ENCODE measurements at regions not wholly inside any gene's neighbourhood (a gene's known extent, or its start where the extent isn't known, plus 50 kb on each side); places are given as distances from the start of the nearest gene placed in this dataset.
A peak's percentile ranks its signal among the peaks of the same experiment; 100 is the strongest.

DNA sequence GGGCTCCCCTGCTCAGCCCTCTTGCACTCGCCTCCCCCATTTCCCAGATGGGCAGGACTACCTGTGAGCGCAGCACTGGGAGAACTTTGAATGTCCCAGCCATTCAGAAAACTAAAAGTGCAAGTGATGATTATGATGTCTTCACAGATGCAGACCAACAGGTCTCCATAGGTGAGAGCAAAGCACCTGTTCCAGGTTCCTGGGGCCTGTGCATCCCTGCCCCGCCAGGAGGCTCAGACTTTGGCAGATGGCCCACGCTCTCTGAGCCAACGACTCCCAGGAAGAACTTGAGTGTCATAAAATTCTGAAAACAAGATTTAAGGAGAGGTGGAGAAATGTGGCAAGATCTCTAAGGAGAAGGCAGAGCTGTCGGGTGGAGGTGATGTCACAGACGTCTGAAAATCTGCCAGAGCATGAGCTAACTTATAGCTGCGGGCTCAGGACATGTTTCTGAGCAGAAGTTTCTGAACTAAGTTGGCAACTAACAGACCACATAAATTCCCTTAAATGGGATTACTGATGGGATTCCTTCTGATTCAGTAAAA, 110.8 kb upstream of the IGF1R start:
- no peaks in the 10 kb centered on the region for H3K4me1 ChIP-seq (ENCODE audit: control insufficient read depth in 1 of 2, insufficient read depth in 2 of 2, low read length in 2 of 2)
- no peaks in the 10 kb centered on the region for H3K27me3 ChIP-seq (ENCODE audit: control insufficient read depth in 1 of 2, insufficient read depth in 2 of 2, low read length in 1 of 2)
- DNase-seq = no peak
- no peaks in the 10 kb centered on the region for H3K36me3 ChIP-seq (ENCODE audit: control insufficient read depth in 1 of 2, insufficient read depth in 2 of 2, low read length in 1 of 2)
- H3K27ac ChIP-seq (ENCODE audit: low read depth in 1 of 2, low read length in 2 of 2) = no peak overlapping the region
- ATAC-seq (ENCODE audit: low FRiP score) = no peak
- H3K4me3 ChIP-seq (ENCODE audit: low read length in 2 of 2) = no peak overlapping the region
- WGBS, 2 donors = 69 to 71% methylated on average over 8 of the region's 8 CpGs
- intact Hi-C loops (cut with DNase I) = no loop called here
- H3K9me3 ChIP-seq (ENCODE audit: control insufficient read depth, low read length) = peaks cover 1% of the 10 kb centered on the region

GRCh38 chr15:98541519-98541918, 106.8 kb upstream of the IGF1R start:
- Histone ChIP-seq H3K27ac (ENCODE audit: low read depth in 1 of 2, low read length in 2 of 2) (no peak overlapping the region), H3K4me1 (ENCODE audit: control insufficient read depth in 1 of 2, insufficient read depth in 2 of 2, low read length in 2 of 2) (no peaks in the 10 kb centered on the region), H3K4me3 (ENCODE audit: low read length in 2 of 2) (no peak overlapping the region), H3K27me3 (ENCODE audit: control insufficient read depth in 1 of 2, insufficient read depth in 2 of 2, low read length in 1 of 2) (no peaks in the 10 kb centered on the region), H3K36me3 (ENCODE audit: control insufficient read depth in 1 of 2, insufficient read depth in 2 of 2, low read length in 1 of 2) (no peaks in the 10 kb centered on the region), H3K9me3 (ENCODE audit: control insufficient read depth, low read length) (peaks cover 1% of the 10 kb centered on the region)
- intact Hi-C loops (cut with DNase I) = no loop called here
- ATAC-seq (ENCODE audit: low FRiP score) (no peak), DNase-seq (peak in 1 of 2 donors; percentile 31)
- 70 to 82% methylated on average over 14 of the region's 14 CpGs for WGBS, 2 donors

- ATAC-seq (ENCODE audit: low FRiP score) (no peak), DNase-seq (no peak)
- H3K4me3 ChIP-seq (ENCODE audit: low read length in 2 of 2) = no peak overlapping the region
- H3K4me1 ChIP-seq (ENCODE audit: control insufficient read depth in 1 of 2, insufficient read depth in 2 of 2, low read length in 2 of 2) = no peaks in the 10 kb centered on the region
- 82 to 86% methylated on average over 1 of the region's 1 CpG for WGBS, 2 donors
- no peaks in the 10 kb centered on the region for H3K27me3 ChIP-seq (ENCODE audit: control insufficient read depth in 1 of 2, insufficient read depth in 2 of 2, low read length in 1 of 2)
- H3K27ac ChIP-seq (ENCODE audit: low read depth in 1 of 2, low read length in 2 of 2) = no peak overlapping the region
- intact Hi-C loops (cut with DNase I) = no loop called here
- H3K9me3 ChIP-seq (ENCODE audit: control insufficient read depth, low read length) = peaks cover 1% of the 10 kb centered on the region
- H3K36me3 ChIP-seq (ENCODE audit: control insufficient read depth in 1 of 2, insufficient read depth in 2 of 2, low read length in 1 of 2) = no peaks in the 10 kb centered on the region
Measured at GRCh38 chr15:98543237-98543636, 105.1 kb upstream of the IGF1R start.

DNA sequence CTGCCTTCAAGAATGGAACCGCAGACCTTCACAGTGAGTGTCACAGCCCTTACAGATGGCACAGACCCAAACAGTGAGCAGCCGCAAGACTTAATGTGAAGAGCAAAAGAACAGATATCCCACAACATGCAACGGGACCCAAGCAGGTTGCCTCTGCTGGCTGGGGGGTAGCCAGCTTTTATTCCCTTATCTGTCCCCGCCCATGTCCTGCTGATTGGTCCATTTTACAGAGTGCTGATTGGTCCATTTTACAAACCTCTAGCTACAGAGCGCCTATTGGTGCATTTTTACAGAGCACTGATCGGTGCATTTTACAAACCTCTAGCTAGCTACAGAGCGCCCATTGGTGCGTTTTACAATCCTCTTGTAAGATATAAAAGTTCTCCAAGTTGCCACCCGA, 102.0 kb upstream of the IGF1R start:
- ATAC-seq (ENCODE audit: low FRiP score) (no peak), DNase-seq (no peak)
- Histone ChIP-seq H3K36me3 (ENCODE audit: control insufficient read depth in 1 of 2, insufficient read depth in 2 of 2, low read length in 1 of 2) (no peaks in the 10 kb centered on the region), H3K27me3 (ENCODE audit: control insufficient read depth in 1 of 2, insufficient read depth in 2 of 2, low read length in 1 of 2) (no peaks in the 10 kb centered on the region), H3K4me1 (ENCODE audit: control insufficient read depth in 1 of 2, insufficient read depth in 2 of 2, low read length in 2 of 2) (no peaks in the 10 kb centered on the region), H3K9me3 (ENCODE audit: control insufficient read depth, low read length) (no peaks in the 10 kb centered on the region), H3K27ac (ENCODE audit: low read depth in 1 of 2, low read length in 2 of 2) (no peak overlapping the region), H3K4me3 (ENCODE audit: low read length in 2 of 2) (no peak overlapping the region)
- intact Hi-C loops (cut with DNase I) = no loop called here
- WGBS, 2 donors = 93 to 97% methylated on average over 9 of the region's 9 CpGs

DNA sequence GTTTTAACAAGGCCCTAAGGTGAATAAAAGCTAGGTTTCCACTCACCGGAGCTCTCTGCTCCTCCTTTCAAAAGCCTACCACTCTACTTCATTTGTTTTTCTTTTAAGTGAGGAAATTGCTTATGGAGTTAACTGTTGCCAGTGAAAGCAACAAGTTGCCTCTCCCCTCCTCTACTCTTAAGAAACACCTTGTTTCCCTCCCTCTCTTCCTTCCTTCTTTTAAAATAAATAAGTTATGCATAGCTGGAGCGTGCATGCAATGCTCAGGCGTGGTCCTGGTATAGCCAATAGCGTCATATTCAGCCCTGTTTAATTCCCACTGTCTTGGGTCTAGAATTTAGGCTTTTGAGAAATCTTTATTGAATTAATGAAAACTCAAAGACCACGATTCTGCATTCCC, 101.1 kb upstream of the IGF1R start:
- Histone ChIP-seq H3K27me3 (ENCODE audit: control insufficient read depth in 1 of 2, insufficient read depth in 2 of 2, low read length in 1 of 2) (no peaks in the 10 kb centered on the region), H3K4me3 (ENCODE audit: low read length in 2 of 2) (no peak overlapping the region), H3K36me3 (ENCODE audit: control insufficient read depth in 1 of 2, insufficient read depth in 2 of 2, low read length in 1 of 2) (no peaks in the 10 kb centered on the region), H3K4me1 (ENCODE audit: control insufficient read depth in 1 of 2, insufficient read depth in 2 of 2, low read length in 2 of 2) (no peaks in the 10 kb centered on the region), H3K9me3 (ENCODE audit: control insufficient read depth, low read length) (no peaks in the 10 kb centered on the region), H3K27ac (ENCODE audit: low read depth in 1 of 2, low read length in 2 of 2) (no peak overlapping the region)
- 48 to 54% methylated on average over 5 of the region's 5 CpGs for WGBS, 2 donors
- no peak for DNase-seq
- intact Hi-C loops (cut with DNase I) = no loop called here
- no peak for ATAC-seq (ENCODE audit: low FRiP score)

DNA sequence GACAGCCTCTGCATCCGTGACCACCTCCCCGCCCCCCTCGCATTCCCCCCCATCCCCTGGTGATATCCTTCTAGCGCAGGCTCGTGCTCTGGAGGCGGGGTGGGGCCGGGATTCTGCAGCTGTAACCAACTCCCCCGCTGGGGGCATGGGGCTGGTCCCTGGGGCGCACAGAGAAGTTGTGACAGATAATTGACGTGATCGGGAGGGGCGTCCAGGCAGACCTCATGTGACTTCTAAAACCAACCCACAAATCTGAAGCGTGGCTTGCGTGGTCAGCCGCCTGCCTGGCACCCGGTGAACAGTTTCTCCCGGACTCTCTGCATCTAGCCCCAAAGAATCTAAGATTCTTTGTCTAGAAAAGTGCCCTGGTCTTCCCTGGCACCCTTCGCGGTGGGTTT, 100.6 kb upstream of the IGF1R start:
- DNase-seq (no peak), ATAC-seq (ENCODE audit: low FRiP score) (peak; percentile 76)
- H3K27ac ChIP-seq (ENCODE audit: low read depth in 1 of 2, low read length in 2 of 2) = peak overlapping the region in 1 of 2 donors; percentile 55
- no peaks in the 10 kb centered on the region for H3K27me3 ChIP-seq (ENCODE audit: control insufficient read depth in 1 of 2, insufficient read depth in 2 of 2, low read length in 1 of 2)
- no peaks in the 10 kb centered on the region for H3K9me3 ChIP-seq (ENCODE audit: control insufficient read depth, low read length)
- H3K4me1 ChIP-seq (ENCODE audit: control insufficient read depth in 1 of 2, insufficient read depth in 2 of 2, low read length in 2 of 2) = no peaks in the 10 kb centered on the region
- H3K36me3 ChIP-seq (ENCODE audit: control insufficient read depth in 1 of 2, insufficient read depth in 2 of 2, low read length in 1 of 2) = no peaks in the 10 kb centered on the region
- peak overlapping the region; percentile 12 to 45 for H3K4me3 ChIP-seq (ENCODE audit: low read length in 2 of 2)
- WGBS, 2 donors = 2 to 3% methylated on average over 19 of the region's 19 CpGs
- intact Hi-C loops (cut with DNase I) = no loop called here

DNA sequence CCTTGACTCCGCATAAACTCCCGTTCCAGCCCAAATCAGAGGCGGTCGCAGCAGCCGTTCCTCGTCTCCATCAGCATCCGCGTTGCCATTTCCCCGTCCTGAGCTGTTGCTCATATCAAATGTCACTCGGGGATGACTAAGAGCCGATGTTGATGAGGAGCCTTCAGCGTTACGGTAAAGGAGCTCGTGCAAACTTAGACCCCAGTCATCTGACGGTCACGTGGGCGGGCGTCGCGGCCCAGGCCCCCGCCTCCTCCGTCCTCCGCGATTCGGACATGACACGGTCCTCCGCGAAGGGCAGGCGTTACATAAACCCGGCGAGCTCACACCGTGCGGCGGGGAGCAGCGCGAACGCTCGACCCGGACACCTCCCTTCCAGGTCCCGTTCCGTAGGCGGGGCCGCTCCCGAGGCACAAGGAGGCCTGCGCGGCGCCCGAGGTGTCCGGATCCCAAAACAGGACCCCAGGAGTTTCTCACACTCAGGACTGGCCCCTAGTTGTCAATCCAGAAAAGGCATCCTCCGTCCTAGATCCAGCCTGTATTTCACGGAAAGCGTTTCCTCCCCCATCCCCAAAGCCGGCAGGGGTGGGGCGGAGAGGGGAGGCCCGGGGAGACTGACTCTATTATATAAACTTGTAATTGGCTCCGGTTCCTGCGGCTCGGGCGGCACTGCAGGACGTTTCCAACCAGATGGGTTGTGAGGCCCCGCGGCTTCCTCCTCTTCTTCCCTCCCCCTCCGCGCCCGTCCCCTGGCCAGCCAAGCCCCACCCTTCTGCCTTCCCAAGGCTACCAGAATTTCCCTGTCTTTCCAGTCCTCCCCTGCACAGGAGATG, 100.0 kb upstream of the IGF1R start:
- no peaks in the 10 kb centered on the region for H3K36me3 ChIP-seq (ENCODE audit: control insufficient read depth in 1 of 2, insufficient read depth in 2 of 2, low read length in 1 of 2)
- peak overlapping the region in 1 of 2 donors; percentile 55 for H3K27ac ChIP-seq (ENCODE audit: low read depth in 1 of 2, low read length in 2 of 2)
- no peaks in the 10 kb centered on the region for H3K4me1 ChIP-seq (ENCODE audit: control insufficient read depth in 1 of 2, insufficient read depth in 2 of 2, low read length in 2 of 2)
- peak; percentile 83 to 93 for DNase-seq
- H3K4me3 ChIP-seq (ENCODE audit: low read length in 2 of 2) = peak overlapping the region; percentile 12 to 45
- no peaks in the 10 kb centered on the region for H3K9me3 ChIP-seq (ENCODE audit: control insufficient read depth, low read length)
- H3K27me3 ChIP-seq (ENCODE audit: control insufficient read depth in 1 of 2, insufficient read depth in 2 of 2, low read length in 1 of 2) = no peaks in the 10 kb centered on the region
- intact Hi-C loops (cut with DNase I) = no loop called here
- ATAC-seq (ENCODE audit: low FRiP score) = peak; percentile 95
- WGBS, 2 donors = 0 to 1% methylated on average over 65 of the region's 65 CpGs

- intact Hi-C loops (cut with DNase I) = no loop called here
Measured at GRCh38 chr15:98549003-98549402, 99.3 kb upstream of the IGF1R start.

DNA sequence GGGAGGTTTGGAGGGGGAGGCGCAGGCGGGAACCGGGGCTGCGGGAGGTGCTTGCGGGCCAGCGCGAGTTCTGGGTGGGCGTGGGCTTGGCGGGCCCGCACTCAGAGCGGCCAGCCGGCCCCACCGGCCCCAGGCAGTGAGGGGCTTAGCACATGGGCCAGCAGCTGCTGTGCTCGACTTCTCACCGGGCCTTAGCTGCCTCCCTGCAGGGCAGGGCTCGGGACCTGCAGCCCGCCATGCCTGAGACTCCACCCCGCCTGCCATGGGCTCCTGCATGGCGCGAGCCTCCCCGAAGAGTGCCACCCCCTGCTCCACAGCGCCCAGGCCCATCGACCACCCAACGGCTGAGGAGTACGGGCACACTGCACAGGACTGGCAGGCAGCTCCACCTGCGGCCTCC, 98.6 kb upstream of the IGF1R start:
- intact Hi-C loops (cut with DNase I) = no loop called here
- no peak for ATAC-seq (ENCODE audit: low FRiP score)
- H3K27me3 ChIP-seq (ENCODE audit: control insufficient read depth in 1 of 2, insufficient read depth in 2 of 2, low read length in 1 of 2) = no peaks in the 10 kb centered on the region
- H3K4me1 ChIP-seq (ENCODE audit: control insufficient read depth in 1 of 2, insufficient read depth in 2 of 2, low read length in 2 of 2) = no peaks in the 10 kb centered on the region
- no peak overlapping the region for H3K4me3 ChIP-seq (ENCODE audit: low read length in 2 of 2)
- no peaks in the 10 kb centered on the region for H3K36me3 ChIP-seq (ENCODE audit: control insufficient read depth in 1 of 2, insufficient read depth in 2 of 2, low read length in 1 of 2)
- no peak overlapping the region for H3K27ac ChIP-seq (ENCODE audit: low read depth in 1 of 2, low read length in 2 of 2)
- no peak for DNase-seq
- H3K9me3 ChIP-seq (ENCODE audit: control insufficient read depth, low read length) = no peaks in the 10 kb centered on the region
- 96 to 97% methylated on average over 26 of the region's 26 CpGs for WGBS, 2 donors

More at GRCh38 chr15:98549003-98549402, 99.3 kb upstream of the IGF1R start:
- no peaks in the 10 kb centered on the region for H3K27me3 ChIP-seq (ENCODE audit: control insufficient read depth in 1 of 2, insufficient read depth in 2 of 2, low read length in 1 of 2)
- DNase-seq = no peak
- no peaks in the 10 kb centered on the region for H3K9me3 ChIP-seq (ENCODE audit: control insufficient read depth, low read length)
- H3K4me1 ChIP-seq (ENCODE audit: control insufficient read depth in 1 of 2, insufficient read depth in 2 of 2, low read length in 2 of 2) = no peaks in the 10 kb centered on the region
- H3K4me3 ChIP-seq (ENCODE audit: low read length in 2 of 2) = peak overlapping the region; percentile 12 to 45
- no peaks in the 10 kb centered on the region for H3K36me3 ChIP-seq (ENCODE audit: control insufficient read depth in 1 of 2, insufficient read depth in 2 of 2, low read length in 1 of 2)
- 61% methylated on average over 11 of the region's 11 CpGs for WGBS, 2 donors
- no peak for ATAC-seq (ENCODE audit: low FRiP score)
- H3K27ac ChIP-seq (ENCODE audit: low read depth in 1 of 2, low read length in 2 of 2) = no peak overlapping the region

All from aorta (tissue), 5 donors.